ENCODE measurements at regions not wholly inside any gene's neighbourhood (a gene's known extent, or its start where the extent isn't known, plus 50 kb on each side); places are given as distances from the start of the nearest gene placed in this dataset.

- no peak for TF ChIP-seq EZH2 (IDR thresholded peaks at IDR 0.05; ENCODE audit: borderline replicate concordance, low read depth, low read length, severe bottlenecking)
- TF ChIP-seq, protein P1, sequence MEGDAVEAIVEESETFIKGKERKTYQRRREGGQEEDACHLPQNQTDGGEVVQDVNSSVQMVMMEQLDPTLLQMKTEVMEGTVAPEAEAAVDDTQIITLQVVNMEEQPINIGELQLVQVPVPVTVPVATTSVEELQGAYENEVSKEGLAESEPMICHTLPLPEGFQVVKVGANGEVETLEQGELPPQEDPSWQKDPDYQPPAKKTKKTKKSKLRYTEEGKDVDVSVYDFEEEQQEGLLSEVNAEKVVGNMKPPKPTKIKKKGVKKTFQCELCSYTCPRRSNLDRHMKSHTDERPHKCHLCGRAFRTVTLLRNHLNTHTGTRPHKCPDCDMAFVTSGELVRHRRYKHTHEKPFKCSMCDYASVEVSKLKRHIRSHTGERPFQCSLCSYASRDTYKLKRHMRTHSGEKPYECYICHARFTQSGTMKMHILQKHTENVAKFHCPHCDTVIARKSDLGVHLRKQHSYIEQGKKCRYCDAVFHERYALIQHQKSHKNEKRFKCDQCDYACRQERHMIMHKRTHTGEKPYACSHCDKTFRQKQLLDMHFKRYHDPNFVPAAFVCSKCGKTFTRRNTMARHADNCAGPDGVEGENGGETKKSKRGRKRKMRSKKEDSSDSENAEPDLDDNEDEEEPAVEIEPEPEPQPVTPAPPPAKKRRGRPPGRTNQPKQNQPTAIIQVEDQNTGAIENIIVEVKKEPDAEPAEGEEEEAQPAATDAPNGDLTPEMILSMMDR (IDR thresholded peaks at IDR 0.05; ENCODE audit: borderline replicate concordance, extremely low read depth, low read length, poor library complexity, severe bottlenecking): peak; percentile 15
Measured at GRCh38 chr2:4992226-4992625, 700.0 kb upstream of the SOX11 start.

All from DND-41 (cell line).